COLO829 (cell line): ENCODE measurements at regions not wholly inside any gene's neighbourhood (a gene's known extent, or its start where the extent isn't known, plus 50 kb on each side); places are given as distances from the start of the nearest gene placed in this dataset.
"Not testable (repeated sequence)": the region's sequence is repeated elsewhere in the genome, so short reads cannot be mapped to it uniquely, and the experiment has no call there.

ENCODE experiments used
- DNase-seq: peaks from one replicate; pipeline ENCODE4 v3.0.0; 2012; ENCODE audit warnings: low spot score

- DNase-seq, result no peak
Measured at GRCh38 chr5:18732556-18733479, 1098.6 kb downstream of the TAF11L14 start.

GRCh38 chr5:18736051-18736398, 1101.8 kb downstream of the TAF11L14 start:
- no peak for DNase-seq

- not testable (repeated sequence) for DNase-seq
Measured at GRCh38 chr5:18736736-18737135, 1102.5 kb downstream of the TAF11L14 start.

- DNase-seq, result no peak
Measured at GRCh38 chr5:18740301-18740700, 1106.0 kb downstream of the TAF11L14 start.

- DNase-seq, result no peak
Measured at GRCh38 chr5:18742830-18743229, 1108.6 kb downstream of the TAF11L14 start.

- DNase-seq, result no peak
Measured at GRCh38 chr5:18744441-18744840, 1110.2 kb downstream of the TAF11L14 start.

GRCh38 chr5:18745042-18745987, 1111.1 kb downstream of the TAF11L14 start:
- DNase-seq, result peak; percentile 8

- peak; percentile 1 for DNase-seq
Measured at GRCh38 chr5:18745988-18746615, 1111.8 kb downstream of the TAF11L14 start.

GRCh38 chr5:18749763-18750162, 1115.5 kb downstream of the TAF11L14 start:
- DNase-seq, result no peak

- DNase-seq, result no peak
Measured at GRCh38 chr5:18752317-18752716, 1118.1 kb downstream of the TAF11L14 start.

- DNase-seq, result no peak
Measured at GRCh38 chr5:18754201-18754600, 1119.9 kb downstream of the TAF11L14 start.

- peak; percentile 19 for DNase-seq
Measured at GRCh38 chr5:18761801-18762200, 1127.5 kb downstream of the TAF11L14 start.

GRCh38 chr5:18764161-18764560, 1129.9 kb downstream of the TAF11L14 start:
- DNase-seq, result no peak

- DNase-seq, result no peak
Measured at GRCh38 chr5:18765304-18765703, 1131.0 kb downstream of the TAF11L14 start.

- no peak for DNase-seq
Measured at GRCh38 chr5:18771097-18771610, 1136.9 kb downstream of the TAF11L14 start.

GRCh38 chr5:18772475-18772874, 1138.2 kb downstream of the TAF11L14 start:
- DNase-seq, result no peak

- no peak for DNase-seq
Measured at GRCh38 chr5:18778225-18778624, 1144.0 kb downstream of the TAF11L14 start.

- DNase-seq, result no peak
Measured at GRCh38 chr5:18789218-18789998, 1155.1 kb downstream of the TAF11L14 start.

GRCh38 chr5:18792145-18792544, 1157.9 kb downstream of the TAF11L14 start:
- DNase-seq, result no peak

GRCh38 chr5:18797222-18797621, 1163.0 kb downstream of the TAF11L14 start:
- DNase-seq, result no peak

GRCh38 chr5:18798058-18798457, 1163.8 kb downstream of the TAF11L14 start:
- DNase-seq, result no peak
